HCT116 (cell line): ENCODE measurements at regions not wholly inside any gene's neighbourhood (a gene's known extent, or its start where the extent isn't known, plus 50 kb on each side); places are given as distances from the start of the nearest gene placed in this dataset.

Experiments
- ATAC-seq: fragments of 200-7000 bp; cut with Tn5 transposase; 2 replicates; pipeline ENCODE4 v1.9.1; 2020; ENCODE audit warnings: mild to moderate bottlenecking, moderate library complexity
- BruUV-seq: library from RNA; stranded (reverse); fragments of 400-500 nt; replicated peaks from 2 replicates; lab custom pipeline; 2021; lab: Mats Ljungman, UMichigan
- CTCF ChIA-PET: fragments of 300-600 bp; sonication (Branson Sonifier 250); formaldehyde crosslinking; loops from one replicate; lab custom pipeline; 2021; ENCODE audit warnings: antibody characterized with exemption; lab: Charles Lee
- POLR2A ChIA-PET: fragments of 300-600, 350-600 bp; sonication (Branson Sonifier 250); formaldehyde crosslinking; loops from one replicate; lab custom pipeline; 2021; ENCODE audit warnings: antibody characterized with exemption; lab: Charles Lee
- RAD21 ChIA-PET, 2 experiments: fragments of 300-600 bp; sonication (Branson Sonifier 250); formaldehyde crosslinking; loops; one replicate each; lab custom pipeline; 2023; ENCODE audit warnings: low total read pairs in 2 of 2; ENCODE audit not compliant: uncharacterized antibody in 2 of 2, unreplicated experiment in 2 of 2, low non-redundant PET in 1 of 2; lab: Charles Lee
- DNase-seq: peaks from one replicate; pipeline ENCODE4 v3.0.0-alpha.2; 2010; ENCODE audit warnings: low read depth, low spot score
- H2AFZ ChIP-seq: fragments of 200-600 bp; shearing (Covaris generic), sonication (generic); 2 replicates; pipeline ENCODE4 v1.6.1; 2017; ENCODE audit warnings: low read depth, mixed run types, mixed read lengths, antibody characterized with exemption, low read length; ENCODE audit not compliant: poor library complexity, severe bottlenecking
- H3K27ac ChIP-seq: 2 replicates; pipeline ENCODE4 v1.5.1; 2012; ENCODE audit warnings: low read depth, low read length
- H3K27me3 ChIP-seq: fragments of 200-600 bp; sonication (generic); 2 replicates; pipeline ENCODE4 v1.6.1; 2016; ENCODE audit warnings: mixed run types, low read length, mixed read lengths; ENCODE audit not compliant: insufficient read depth
- H3K36me3 ChIP-seq, 2 experiments: fragments of 200-500 bp in 1 of 2; fragments of 200-600 bp in 1 of 2; sonication (Bioruptor generic) in 1 of 2; sonication (generic) in 1 of 2; 2 replicates each; pipeline versions ENCODE4 v1.5.1 to v1.6.1; 2014 to 2016; ENCODE audit warnings: low read length in 2 of 2, inconsistent platforms in 1 of 2, mixed read lengths in 1 of 2, mixed run types in 1 of 2; ENCODE audit not compliant: insufficient read depth in 2 of 2, control insufficient read depth in 1 of 2
- H3K4me1 ChIP-seq, 2 experiments: fragments of 200-600 bp in 1 of 2; sonication (generic) in 1 of 2; 2 replicates each; pipeline versions ENCODE4 v1.5.1 to v1.6.1; 2012 to 2017; ENCODE audit warnings: low read length in 2 of 2, inconsistent platforms in 1 of 2, mild to moderate bottlenecking in 1 of 2, mixed read lengths in 1 of 2, mixed run types in 1 of 2, moderate library complexity in 1 of 2; ENCODE audit not compliant: insufficient read depth in 2 of 2, control insufficient read depth in 1 of 2
- H3K4me2 ChIP-seq: fragments of 200-600 bp; sonication (generic); 2 replicates; pipeline ENCODE4 v1.6.1; 2017; ENCODE audit warnings: mixed run types, low read length, mixed read lengths
- H3K4me3 ChIP-seq, 2 experiments: fragments of 200-600 bp in 1 of 2; sonication (generic) in 1 of 2; replicated peaks in 1 of 2; 2 replicates each; pipeline ENCODE4 v1.5.1; 2011 to 2016; ENCODE audit warnings: low read length in 2 of 2, control low read depth in 1 of 2, low read depth in 1 of 2, mild to moderate bottlenecking in 1 of 2, mixed read lengths in 1 of 2, mixed run types in 1 of 2
- H3K79me2 ChIP-seq: fragments of 200-600 bp; sonication (generic); 2 replicates; pipeline ENCODE4 v1.6.1; 2017; ENCODE audit warnings: mild to moderate bottlenecking, mixed run types, low read length, moderate library complexity, mixed read lengths; ENCODE audit not compliant: insufficient read depth
- H3K9ac ChIP-seq: fragments of 200-600 bp; sonication (generic); 2 replicates; pipeline ENCODE4 v1.6.1; 2016; ENCODE audit warnings: low read length, mixed read lengths
- H3K9me2 ChIP-seq: fragments of 200-600 bp; sonication (generic), shearing (Covaris generic); 2 replicates; pipeline ENCODE4 v1.6.1; 2017; ENCODE audit warnings: mixed run types, mild to moderate bottlenecking, moderate library complexity; ENCODE audit not compliant: insufficient read depth
- H3K9me3 ChIP-seq, 2 experiments: fragments of 200-500 bp in 1 of 2; fragments of 200-600 bp in 1 of 2; sonication (Bioruptor generic) in 1 of 2; sonication (generic) in 1 of 2; 2 replicates each; pipeline ENCODE4 v1.6.1; 2014 to 2017; ENCODE audit warnings: low read length in 2 of 2, mixed read lengths in 2 of 2, inconsistent platforms in 1 of 2, low read depth in 1 of 2, mild to moderate bottlenecking in 1 of 2, mixed run types in 1 of 2, moderate library complexity in 1 of 2; ENCODE audit not compliant: control insufficient read depth in 1 of 2, insufficient read depth in 1 of 2
- H4K20me1 ChIP-seq: fragments of 200-600 bp; sonication (generic), shearing (Covaris generic); 2 replicates; pipeline ENCODE4 v1.6.1; 2017; ENCODE audit warnings: mixed run types, mild to moderate bottlenecking, moderate library complexity; ENCODE audit not compliant: insufficient read depth
- CBX3 ChIP-seq: IDR thresholded peaks from 2 replicates; pipeline ENCODE4 v1.6.1; 2012; ENCODE audit warnings: low read depth
- EGR1 ChIP-seq: IDR thresholded peaks from 2 replicates; pipeline ENCODE4 v1.6.1; 2012; ENCODE audit warnings: low read depth
- ELF1 ChIP-seq: IDR thresholded peaks from 2 replicates; pipeline ENCODE4 v1.6.1; 2012; ENCODE audit warnings: low read depth, borderline replicate concordance
- EZH2 ChIP-seq: fragments of 200-600 bp; sonication (generic); IDR thresholded peaks from 2 replicates; pipeline ENCODE4 v1.6.1; 2017; ENCODE audit warnings: antibody characterized with exemption, mixed run types
- EZH2phosphoT487 ChIP-seq: fragments of 200-600 bp; IDR thresholded peaks from 2 replicates; pipeline ENCODE4 v1.6.1; 2018; ENCODE audit warnings: antibody characterized with exemption, borderline replicate concordance
- FOSL1 ChIP-seq: IDR thresholded peaks from 2 replicates; pipeline ENCODE4 v1.6.1; 2012; ENCODE audit warnings: low read depth
- POLR2AphosphoS5 ChIP-seq: IDR thresholded peaks from 2 replicates; pipeline ENCODE4 v1.6.1; 2011; ENCODE audit warnings: mild to moderate bottlenecking, low read depth, low read length, moderate library complexity
- SIN3A ChIP-seq: IDR thresholded peaks from 2 replicates; pipeline ENCODE4 v1.6.1; 2012; ENCODE audit warnings: low read depth
- TCF7L2 ChIP-seq: IDR thresholded peaks from 2 replicates; pipeline ENCODE4 v1.7.0; 2011; ENCODE audit warnings: borderline replicate concordance, inconsistent platforms; ENCODE audit not compliant: insufficient read depth, insufficient read length; ENCODE audit errors: extremely low read depth
- ZFX ChIP-seq: fragments of 450-650 bp; IDR thresholded peaks from 2 replicates; pipeline ENCODE4 v1.6.1; 2017
- ZNF274 ChIP-seq: fragments of 200-500 bp; sonication (Bioruptor generic); IDR thresholded peaks from 2 replicates; pipeline ENCODE4 v1.6.1; 2014; ENCODE audit warnings: mild to moderate bottlenecking, low read depth, low read length, inconsistent platforms
- intact Hi-C: fragments of 100-400 bp; cut with micrococcal nuclease; formaldehyde crosslinking; loops from 2 replicates; pipeline ENCODE4 v1.10.0; 2022
- TF ChIP-seq, protein P1 (sequence below), 3 experiments: fragments of 200-600 bp in 1 of 3; sonication (generic) in 1 of 3; IDR thresholded peaks in 2 of 3; conservative IDR thresholded peaks in 1 of 3; 2 replicates each; pipeline ENCODE4 v1.5.1; 2012 to 2017; ENCODE audit warnings: low read depth in 2 of 3, low read length in 2 of 3, antibody characterized with exemption in 1 of 3, borderline replicate concordance in 1 of 3, control low read depth in 1 of 3, mild to moderate bottlenecking in 1 of 3, mixed read lengths in 1 of 3, mixed run types in 1 of 3, moderate library complexity in 1 of 3; ENCODE audit not compliant: insufficient read depth in 1 of 3
- TF ChIP-seq, protein P2 (sequence below): IDR thresholded peaks from 2 replicates; pipeline ENCODE4 v1.6.1; 2012
- TF ChIP-seq, protein P3 (sequence below): IDR thresholded peaks from 2 replicates; pipeline ENCODE4 v1.6.1; 2012; ENCODE audit warnings: low read depth

DNA sequence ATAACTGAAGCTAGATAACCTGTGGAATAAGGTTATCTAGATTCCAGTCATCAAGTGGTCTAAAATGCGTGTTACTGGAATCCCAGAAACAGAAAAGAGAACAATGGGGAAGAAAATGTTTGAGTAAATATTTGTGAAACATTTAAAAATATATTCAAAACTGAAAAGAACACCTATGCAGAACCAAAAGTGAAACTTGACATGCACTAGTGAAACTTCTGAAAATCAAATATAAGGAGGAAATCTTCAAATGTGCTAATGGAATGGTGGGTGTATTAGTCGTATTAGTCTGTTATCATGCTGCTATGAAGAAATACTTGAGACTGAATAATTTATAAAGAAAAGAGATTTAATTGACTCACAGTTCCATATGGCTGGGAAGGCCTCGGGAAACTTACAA is 512.4 kb upstream of the KLHL4 start:
- intact Hi-C loops, result no loop called here
- Histone ChIP-seq H4K20me1 (no peaks in the 10 kb centered on the region), H3K27me3 (no peaks in the 10 kb centered on the region), H3K36me3 (no peaks in the 10 kb centered on the region), H3K79me2 (no peaks in the 10 kb centered on the region), H3K4me3 (no peak overlapping the region), H3K4me2 (no peak overlapping the region), H3K9ac (no peak overlapping the region), H3K9me2 (no peaks in the 10 kb centered on the region), H2AFZ (no peak overlapping the region), H3K9me3 (no peaks in the 10 kb centered on the region; a peak in 1 of 4 replicates), H3K4me1 (no peaks in the 10 kb centered on the region), H3K27ac (no peak overlapping the region)
- RAD21 ChIA-PET, result no interaction called here
- DNase-seq (no peak), ATAC-seq (no peak)
- POLR2A ChIA-PET, result no interaction called here
- CTCF ChIA-PET, result no interaction called here
- no TSS peak for BruUV-seq
- no peak for TF ChIP-seq SIN3A
- no peak for TF ChIP-seq EGR1
- TF ChIP-seq ELF1, result no peak
- no peak for TF ChIP-seq EZH2
- TF ChIP-seq, protein P1, sequence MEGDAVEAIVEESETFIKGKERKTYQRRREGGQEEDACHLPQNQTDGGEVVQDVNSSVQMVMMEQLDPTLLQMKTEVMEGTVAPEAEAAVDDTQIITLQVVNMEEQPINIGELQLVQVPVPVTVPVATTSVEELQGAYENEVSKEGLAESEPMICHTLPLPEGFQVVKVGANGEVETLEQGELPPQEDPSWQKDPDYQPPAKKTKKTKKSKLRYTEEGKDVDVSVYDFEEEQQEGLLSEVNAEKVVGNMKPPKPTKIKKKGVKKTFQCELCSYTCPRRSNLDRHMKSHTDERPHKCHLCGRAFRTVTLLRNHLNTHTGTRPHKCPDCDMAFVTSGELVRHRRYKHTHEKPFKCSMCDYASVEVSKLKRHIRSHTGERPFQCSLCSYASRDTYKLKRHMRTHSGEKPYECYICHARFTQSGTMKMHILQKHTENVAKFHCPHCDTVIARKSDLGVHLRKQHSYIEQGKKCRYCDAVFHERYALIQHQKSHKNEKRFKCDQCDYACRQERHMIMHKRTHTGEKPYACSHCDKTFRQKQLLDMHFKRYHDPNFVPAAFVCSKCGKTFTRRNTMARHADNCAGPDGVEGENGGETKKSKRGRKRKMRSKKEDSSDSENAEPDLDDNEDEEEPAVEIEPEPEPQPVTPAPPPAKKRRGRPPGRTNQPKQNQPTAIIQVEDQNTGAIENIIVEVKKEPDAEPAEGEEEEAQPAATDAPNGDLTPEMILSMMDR (IDR thresholded peaks at IDR 0.05 in 2 of 3, conservative IDR thresholded peaks at IDR 0.05 in 1 of 3; ENCODE audit: borderline replicate concordance in 1 of 3, insufficient read depth in 1 of 3, low read depth in 2 of 3, low read length in 2 of 3), result no peak
- TF ChIP-seq, protein P2, sequence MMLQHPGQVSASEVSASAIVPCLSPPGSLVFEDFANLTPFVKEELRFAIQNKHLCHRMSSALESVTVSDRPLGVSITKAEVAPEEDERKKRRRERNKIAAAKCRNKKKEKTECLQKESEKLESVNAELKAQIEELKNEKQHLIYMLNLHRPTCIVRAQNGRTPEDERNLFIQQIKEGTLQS, result no peak
- TF ChIP-seq ZNF274, result no peak
- TF ChIP-seq, protein P3, sequence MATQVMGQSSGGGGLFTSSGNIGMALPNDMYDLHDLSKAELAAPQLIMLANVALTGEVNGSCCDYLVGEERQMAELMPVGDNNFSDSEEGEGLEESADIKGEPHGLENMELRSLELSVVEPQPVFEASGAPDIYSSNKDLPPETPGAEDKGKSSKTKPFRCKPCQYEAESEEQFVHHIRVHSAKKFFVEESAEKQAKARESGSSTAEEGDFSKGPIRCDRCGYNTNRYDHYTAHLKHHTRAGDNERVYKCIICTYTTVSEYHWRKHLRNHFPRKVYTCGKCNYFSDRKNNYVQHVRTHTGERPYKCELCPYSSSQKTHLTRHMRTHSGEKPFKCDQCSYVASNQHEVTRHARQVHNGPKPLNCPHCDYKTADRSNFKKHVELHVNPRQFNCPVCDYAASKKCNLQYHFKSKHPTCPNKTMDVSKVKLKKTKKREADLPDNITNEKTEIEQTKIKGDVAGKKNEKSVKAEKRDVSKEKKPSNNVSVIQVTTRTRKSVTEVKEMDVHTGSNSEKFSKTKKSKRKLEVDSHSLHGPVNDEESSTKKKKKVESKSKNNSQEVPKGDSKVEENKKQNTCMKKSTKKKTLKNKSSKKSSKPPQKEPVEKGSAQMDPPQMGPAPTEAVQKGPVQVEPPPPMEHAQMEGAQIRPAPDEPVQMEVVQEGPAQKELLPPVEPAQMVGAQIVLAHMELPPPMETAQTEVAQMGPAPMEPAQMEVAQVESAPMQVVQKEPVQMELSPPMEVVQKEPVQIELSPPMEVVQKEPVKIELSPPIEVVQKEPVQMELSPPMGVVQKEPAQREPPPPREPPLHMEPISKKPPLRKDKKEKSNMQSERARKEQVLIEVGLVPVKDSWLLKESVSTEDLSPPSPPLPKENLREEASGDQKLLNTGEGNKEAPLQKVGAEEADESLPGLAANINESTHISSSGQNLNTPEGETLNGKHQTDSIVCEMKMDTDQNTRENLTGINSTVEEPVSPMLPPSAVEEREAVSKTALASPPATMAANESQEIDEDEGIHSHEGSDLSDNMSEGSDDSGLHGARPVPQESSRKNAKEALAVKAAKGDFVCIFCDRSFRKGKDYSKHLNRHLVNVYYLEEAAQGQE, result no peak
- no peak for TF ChIP-seq EZH2phosphoT487
- no peak for TF ChIP-seq ZFX
- no peak for TF ChIP-seq CBX3
- TF ChIP-seq POLR2AphosphoS5, result no peak
- no peak for TF ChIP-seq FOSL1
- TF ChIP-seq TCF7L2, result no peak
